HFF-Myc (cell line): ENCODE measurements at regions not wholly inside any gene's neighbourhood (a gene's known extent, or its start where the extent isn't known, plus 50 kb on each side); places are given as distances from the start of the nearest gene placed in this dataset.
"Not testable (repeated sequence)": the region's sequence is repeated elsewhere in the genome, so short reads cannot be mapped to it uniquely, and the experiment has no call there.

Experiments
- DNase-seq: peaks from one replicate; pipeline ENCODE4 v3.0.0-alpha.2; 2011; ENCODE audit warnings: low read depth; ENCODE audit errors: extremely low read depth
- H3K4me3 ChIP-seq: replicated peaks from 2 replicates; pipeline ENCODE4 v1.5.1; 2011; ENCODE audit warnings: low read depth, mild to moderate bottlenecking, control low read depth, low read length
- TF ChIP-seq, protein P1 (sequence below): IDR thresholded peaks from 2 replicates; pipeline ENCODE4 v1.5.1; 2012; ENCODE audit warnings: mild to moderate bottlenecking, low read depth, low read length, control low read depth; ENCODE audit errors: missing control alignments

DNA sequence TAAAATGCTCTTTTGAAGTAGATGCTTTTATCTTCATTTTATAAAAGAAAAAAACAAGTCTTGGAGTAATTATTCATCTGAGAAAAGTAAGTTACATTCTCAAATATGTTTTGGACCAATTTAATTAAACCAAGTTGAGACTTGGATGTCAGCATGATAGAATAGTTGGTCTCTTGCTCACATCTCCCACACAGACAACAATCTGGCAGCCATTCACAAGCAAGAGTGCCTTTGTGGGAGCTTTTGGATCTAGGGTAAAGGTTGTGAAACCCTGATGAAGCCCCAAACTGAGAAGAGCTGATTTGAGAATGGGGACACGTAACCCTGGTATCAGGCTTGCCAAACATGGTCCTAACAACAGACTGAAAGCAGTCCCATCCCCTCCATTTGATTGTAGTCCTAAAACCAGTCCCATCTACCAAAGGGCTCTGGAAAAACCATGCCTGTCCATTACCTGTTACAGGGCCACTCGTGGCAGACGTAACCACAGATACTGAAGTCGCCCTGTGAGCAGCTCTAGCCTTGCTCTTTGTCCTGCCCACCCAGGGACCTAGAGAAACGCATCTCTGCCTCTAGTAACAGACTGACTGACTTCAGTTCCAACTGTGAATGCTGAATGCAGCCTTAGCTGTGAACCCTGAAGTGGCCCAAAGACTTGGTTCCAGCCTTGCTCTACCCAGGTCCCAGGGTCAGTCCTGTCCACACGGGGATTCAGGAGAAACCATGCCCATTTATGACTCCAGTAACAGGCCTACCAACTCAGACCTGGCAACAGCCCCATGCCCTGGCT lies 145.5 kb upstream of the SYNPR start:
- H3K4me3 ChIP-seq = no peak overlapping the region
- TF ChIP-seq, protein P1, sequence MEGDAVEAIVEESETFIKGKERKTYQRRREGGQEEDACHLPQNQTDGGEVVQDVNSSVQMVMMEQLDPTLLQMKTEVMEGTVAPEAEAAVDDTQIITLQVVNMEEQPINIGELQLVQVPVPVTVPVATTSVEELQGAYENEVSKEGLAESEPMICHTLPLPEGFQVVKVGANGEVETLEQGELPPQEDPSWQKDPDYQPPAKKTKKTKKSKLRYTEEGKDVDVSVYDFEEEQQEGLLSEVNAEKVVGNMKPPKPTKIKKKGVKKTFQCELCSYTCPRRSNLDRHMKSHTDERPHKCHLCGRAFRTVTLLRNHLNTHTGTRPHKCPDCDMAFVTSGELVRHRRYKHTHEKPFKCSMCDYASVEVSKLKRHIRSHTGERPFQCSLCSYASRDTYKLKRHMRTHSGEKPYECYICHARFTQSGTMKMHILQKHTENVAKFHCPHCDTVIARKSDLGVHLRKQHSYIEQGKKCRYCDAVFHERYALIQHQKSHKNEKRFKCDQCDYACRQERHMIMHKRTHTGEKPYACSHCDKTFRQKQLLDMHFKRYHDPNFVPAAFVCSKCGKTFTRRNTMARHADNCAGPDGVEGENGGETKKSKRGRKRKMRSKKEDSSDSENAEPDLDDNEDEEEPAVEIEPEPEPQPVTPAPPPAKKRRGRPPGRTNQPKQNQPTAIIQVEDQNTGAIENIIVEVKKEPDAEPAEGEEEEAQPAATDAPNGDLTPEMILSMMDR = no peak
- no peak for DNase-seq

DNA sequence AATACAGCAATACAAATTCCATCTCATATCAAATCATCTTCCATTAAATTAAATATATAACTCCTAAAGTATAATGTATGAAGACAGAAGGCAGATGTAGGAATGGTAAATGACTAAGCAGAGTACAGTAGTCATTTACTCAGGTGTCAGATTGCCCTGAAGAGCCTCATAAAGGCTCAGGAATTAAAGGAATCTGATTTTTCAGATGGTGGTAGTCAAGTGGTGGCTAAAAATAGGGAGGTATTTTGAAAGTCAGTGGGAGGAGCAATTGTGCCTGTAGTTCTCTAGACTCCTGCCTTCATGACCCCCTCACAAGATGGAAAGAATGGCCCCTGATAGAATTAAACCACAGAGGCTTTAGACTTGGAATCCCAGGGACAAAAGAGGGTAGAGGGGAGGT lies 142.7 kb upstream of the SYNPR start:
- no peak overlapping the region for H3K4me3 ChIP-seq
- no peak for DNase-seq
- TF ChIP-seq, protein P1 = no peak

DNA sequence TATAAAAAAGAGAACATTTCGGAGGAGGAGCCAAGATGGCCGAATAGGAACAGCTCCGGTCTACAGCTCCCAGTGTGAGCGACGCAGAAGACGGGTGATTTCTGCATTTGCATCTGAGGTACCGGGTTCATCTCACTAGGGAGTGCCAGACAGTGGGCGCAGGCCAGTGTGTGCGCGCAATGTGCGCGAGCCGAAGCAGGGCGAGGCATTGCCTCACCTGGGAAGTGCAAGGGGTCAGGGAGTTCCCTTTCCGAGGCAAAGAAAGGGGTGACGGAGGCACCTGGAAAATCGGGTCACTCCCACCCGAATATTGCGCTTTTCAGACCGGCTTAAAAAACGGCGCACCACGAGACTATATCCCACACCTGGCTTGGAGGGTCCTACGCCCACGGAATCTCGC lies 141.9 kb upstream of the SYNPR start:
- DNase-seq, H3K4me3 ChIP-seq: not testable (repeated sequence)

DNA sequence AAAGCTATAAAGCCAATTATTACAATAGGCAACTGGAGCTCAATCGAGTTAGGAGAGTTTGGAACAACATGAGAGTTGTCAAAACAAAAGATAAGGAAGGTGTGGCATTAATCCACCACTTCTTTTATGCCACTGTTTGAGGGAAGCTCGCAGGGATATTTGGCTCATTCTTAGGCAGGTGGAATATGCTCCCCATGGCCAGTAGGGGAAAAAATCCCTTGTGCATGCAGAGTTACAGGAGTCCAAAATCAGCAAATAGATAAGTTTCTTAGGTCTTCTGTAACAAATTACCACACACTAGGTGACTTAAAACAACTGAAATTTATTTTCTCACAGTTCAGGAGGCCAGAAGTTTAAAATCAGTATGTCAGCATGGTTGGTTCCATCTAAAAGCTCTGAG lies 135.4 kb upstream of the SYNPR start:
- DNase-seq = no peak
- H3K4me3 ChIP-seq = no peak overlapping the region
- TF ChIP-seq, protein P1 = no peak

DNA sequence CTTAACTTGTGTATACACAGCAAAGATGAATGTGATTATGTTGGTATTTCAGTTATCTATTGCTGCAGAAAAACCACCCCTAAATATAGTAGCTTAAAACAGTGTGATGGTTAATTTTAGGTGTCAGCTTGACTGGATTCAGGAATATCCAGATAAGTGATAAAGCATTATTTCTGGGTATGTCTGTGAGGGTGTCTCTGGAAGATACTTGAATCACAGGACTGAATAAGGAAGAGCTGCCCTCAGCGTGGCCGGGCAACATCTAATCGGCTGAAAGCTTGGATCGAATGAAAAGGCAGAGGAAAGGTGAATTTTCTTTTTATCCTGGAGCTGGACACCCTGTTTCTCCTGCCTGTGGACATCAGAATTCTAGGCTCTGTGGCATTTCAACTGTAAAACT lies 132.0 kb upstream of the SYNPR start:
- TF ChIP-seq, protein P1 = no peak

DNA sequence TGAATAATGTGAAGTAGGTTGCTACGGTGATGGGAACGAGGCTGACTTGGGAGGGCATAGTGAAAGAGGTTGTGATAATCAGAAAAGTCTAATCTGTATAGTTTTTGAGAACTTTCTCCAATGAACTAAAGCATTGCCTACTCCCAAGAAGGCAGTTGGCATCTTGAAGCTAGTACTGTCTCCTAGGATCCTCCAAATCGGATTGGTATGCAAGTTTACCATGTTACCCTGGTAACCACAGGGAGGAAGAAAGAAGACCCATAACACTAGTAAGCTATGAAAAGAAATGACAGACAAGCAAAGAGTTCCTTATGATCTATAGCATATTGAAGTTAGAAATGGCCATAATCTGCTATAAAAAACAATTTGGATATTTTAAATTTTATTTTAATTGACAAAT lies 127.2 kb upstream of the SYNPR start:
- TF ChIP-seq, protein P1 = no peak
- DNase-seq = no peak
- H3K4me3 ChIP-seq = no peak overlapping the region

More for the DNA sequence above, 132.0 kb upstream of the SYNPR start:
- no peak overlapping the region for H3K4me3 ChIP-seq
- no peak for DNase-seq

DNA sequence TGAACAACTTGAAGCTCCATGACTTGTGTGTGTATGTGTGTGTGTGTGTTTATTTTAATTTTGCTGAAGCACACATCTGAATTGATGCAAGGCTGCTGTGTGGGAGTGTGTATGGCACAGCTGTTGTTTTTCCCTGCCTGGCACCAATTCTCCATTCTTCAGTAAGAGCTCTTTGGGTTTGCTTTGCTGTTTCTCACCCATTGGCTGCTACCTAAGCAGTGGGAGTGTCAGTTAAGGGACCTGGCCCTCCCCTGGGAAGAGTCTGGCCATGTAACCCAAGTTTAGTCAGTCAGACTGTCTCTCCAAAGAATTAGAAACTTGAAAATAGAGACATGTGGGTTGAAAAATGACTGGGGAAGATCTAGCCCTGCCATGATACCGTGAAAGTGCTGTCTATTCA lies 126.2 kb upstream of the SYNPR start:
- TF ChIP-seq, protein P1 = no peak
- no peak overlapping the region for H3K4me3 ChIP-seq
- DNase-seq = no peak
